ENCODE measurements at regions not wholly inside any gene's neighbourhood (a gene's known extent, or its start where the extent isn't known, plus 50 kb on each side); places are given as distances from the start of the nearest gene placed in this dataset.

- Mint-ChIP-seq H3K27me3 (ENCODE audit: insufficient read depth, low read depth, poor library complexity) (no peaks in the 10 kb centered on the region), H3K27ac (no peak overlapping the region), H3K4me1 (no peaks in the 10 kb centered on the region), H3K4me3 (no peak overlapping the region), H3K36me3 (ENCODE audit: low read depth) (no peaks in the 10 kb centered on the region), H3K9me3 (no peaks in the 10 kb centered on the region)
- Histone ChIP-seq H3F3A (replicated peaks; ENCODE audit: low read depth) (no peaks in the 10 kb centered on the region), H3K79me2 (replicated peaks; ENCODE audit: insufficient read depth) (no peaks in the 10 kb centered on the region), H3K27me3 (ENCODE audit: insufficient read depth) (no peaks in the 10 kb centered on the region), H2AFZ (no peak overlapping the region), H3K36me3 (ENCODE audit: insufficient read depth) (no peaks in the 10 kb centered on the region), H3K4me1 (ENCODE audit: insufficient read depth) (no peaks in the 10 kb centered on the region; the same call in 1 of the 2 replicates), H3K4me2 (no peak overlapping the region), H3K27ac (ENCODE audit: low read depth) (no peak overlapping the region), H3K4me3 (no peak overlapping the region), H3K9me2 (ENCODE audit: insufficient read depth) (no peaks in the 10 kb centered on the region), H4K20me1 (replicated peaks; ENCODE audit: insufficient read depth) (no peaks in the 10 kb centered on the region)
- TF ChIP-seq ZNF331 (CRISPR knock-in tag; IDR thresholded peaks at IDR 0.05; ENCODE audit: low read depth) (no peak), REST (IDR thresholded peaks at IDR 0.05; ENCODE audit: unreplicated experiment) (no peak), CREB1 (CRISPR knock-in tag; IDR thresholded peaks at IDR 0.05; ENCODE audit: low read depth) (no peak), POLR2AphosphoS5 (IDR thresholded peaks at IDR 0.05; ENCODE audit: low read depth) (no peak), NANOG (IDR thresholded peaks at IDR 0.05; ENCODE audit: borderline replicate concordance) (no peak), ETS1 (IDR thresholded peaks at IDR 0.05) (no peak), EZH2phosphoT487 (IDR thresholded peaks at IDR 0.05; ENCODE audit: unreplicated experiment) (no peak), EZH2 (IDR thresholded peaks at IDR 0.05; ENCODE audit: low read depth, unreplicated experiment) (no peak), ZNF462 (CRISPR knock-in tag; IDR thresholded peaks at IDR 0.05) (no peak), JUNB (IDR thresholded peaks at IDR 0.05; ENCODE audit: unreplicated experiment) (no peak), STAT1 (IDR thresholded peaks at IDR 0.05; ENCODE audit: unreplicated experiment) (no peak), ZNF114 (CRISPR knock-in tag; IDR thresholded peaks at IDR 0.05) (no peak), CTCF (conservative IDR thresholded peaks at IDR 0.05; ENCODE audit: low read depth in 2 of 2) (no peak)
- no peak for DNase-seq (ENCODE audit: low spot score)
- no peak for ATAC-seq
These were observed 254.9 kb upstream of the NCKAP5 start for GRCh38 chr2:133823226-133823550.

All from GM23338 (cell line).